Activated CD4-positive, alpha-beta T cell treated with anti-CD3 and anti-CD28 coated beads, Interleukin-2, amount 50 U/mL, for 48 hours (primary cell): ENCODE measurements at regions not wholly inside any gene's neighbourhood (a gene's known extent, or its start where the extent isn't known, plus 50 kb on each side); places are given as distances from the start of the nearest gene placed in this dataset.
"Not testable (repeated sequence)": the region's sequence is repeated elsewhere in the genome, so short reads cannot be mapped to it uniquely, and the experiment has no call there.

Source experiments
- DNase-seq, 2 experiments: peaks; one replicate each; pipeline ENCODE4 v3.0.0-alpha.2; 2020

DNA sequence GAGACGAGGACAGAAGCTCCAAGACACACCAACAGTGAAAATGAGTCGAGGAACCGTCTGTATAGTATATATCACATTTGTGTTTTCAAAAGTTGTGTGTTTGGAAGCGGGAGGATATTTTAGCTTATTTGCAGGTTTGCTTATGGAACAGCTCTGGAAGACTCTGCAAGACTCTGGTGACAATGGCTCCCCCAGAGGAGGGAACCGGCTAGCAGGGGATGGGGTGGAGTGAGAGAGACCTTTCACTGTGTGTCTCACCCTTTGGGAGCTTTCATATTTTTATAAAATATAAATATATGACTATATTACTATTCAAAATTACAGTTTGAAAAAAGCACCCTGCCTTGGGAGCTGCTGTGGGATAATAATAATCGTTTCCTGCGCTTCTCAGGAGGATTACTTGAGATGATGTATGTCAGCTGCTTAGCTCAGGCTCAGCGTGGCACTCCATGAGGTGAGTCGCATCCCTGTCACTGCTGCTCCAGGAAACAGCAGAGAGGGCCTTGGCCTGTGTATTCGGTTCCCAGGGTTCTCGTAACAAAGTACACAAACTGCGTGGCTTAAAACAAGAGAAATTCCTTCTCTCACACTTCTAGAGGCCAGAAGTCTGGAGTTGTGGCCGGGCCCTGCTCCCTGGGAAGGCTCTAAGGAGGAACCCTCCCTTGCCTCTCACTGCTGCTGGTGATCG is 183.9 kb downstream of the FAM43A start:
- no peak for DNase-seq

DNA sequence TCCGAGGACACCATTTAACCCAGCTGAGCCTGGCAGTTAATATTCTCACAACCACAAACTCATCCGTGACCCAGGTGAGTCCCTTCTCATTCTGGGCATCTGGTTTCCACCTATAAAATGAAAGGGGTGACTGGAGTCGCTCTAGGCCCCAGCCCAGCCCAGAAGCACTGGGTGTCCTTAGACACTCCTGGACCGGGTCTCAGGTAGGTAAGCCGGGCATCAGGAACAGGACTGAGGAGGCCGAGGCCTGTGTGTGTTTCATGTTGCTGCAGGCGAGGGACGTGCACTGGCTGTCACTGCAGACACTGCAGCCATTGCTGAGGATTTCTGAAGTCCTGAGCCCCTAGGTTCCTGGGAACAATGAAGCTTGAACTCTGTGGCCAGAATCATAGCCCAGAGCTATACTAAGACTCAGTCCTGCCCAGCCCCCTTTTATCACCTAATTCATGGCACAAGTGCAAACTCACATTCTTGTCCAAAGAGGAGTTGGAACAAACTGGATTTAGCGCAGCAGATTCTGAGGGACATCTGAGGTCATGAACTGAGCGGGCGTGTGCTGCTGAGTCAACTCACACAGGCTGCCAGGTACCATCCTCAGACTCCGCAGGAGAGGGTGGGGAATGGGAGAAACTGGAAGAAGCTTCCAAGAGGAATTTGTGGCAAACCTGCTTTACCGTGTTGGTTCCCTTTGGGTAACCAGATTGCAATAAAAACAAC is 184.9 kb downstream of the FAM43A start:
- DNase-seq: no peak

DNA sequence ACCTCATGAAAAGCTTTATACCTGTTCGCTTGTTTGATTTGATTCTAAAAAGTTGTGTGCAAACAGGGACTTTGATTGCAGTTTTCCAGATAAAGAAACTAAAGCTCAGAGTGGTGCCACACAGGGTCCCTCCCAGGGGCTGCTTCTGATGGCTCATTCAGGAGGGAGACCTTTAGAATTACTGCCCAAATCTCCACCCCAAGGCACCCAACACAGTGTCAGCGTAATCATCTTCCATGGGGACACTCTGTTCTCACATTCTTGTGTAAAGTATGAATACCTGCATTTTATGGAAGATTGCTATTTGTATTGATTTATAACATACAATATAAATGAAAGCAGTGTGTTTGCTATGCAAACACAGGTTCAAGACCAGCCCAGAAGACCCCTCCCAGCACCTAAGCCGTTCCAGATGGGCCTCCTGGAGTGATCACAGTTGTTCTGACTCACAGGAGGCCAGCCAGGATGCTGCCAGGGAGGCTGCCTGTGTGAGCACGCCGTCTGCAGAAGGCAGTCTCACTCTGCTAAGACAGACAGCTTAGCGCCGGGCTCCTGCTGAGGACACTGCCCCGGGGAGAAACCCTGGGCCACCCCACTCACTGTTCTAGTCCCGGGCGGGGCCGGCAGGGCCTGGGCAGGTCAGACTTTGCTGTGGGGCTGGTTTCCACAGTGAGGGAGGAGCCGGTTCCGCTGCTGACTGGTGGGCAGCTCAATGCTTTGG is 185.6 kb downstream of the FAM43A start:
- no peak for DNase-seq

DNA sequence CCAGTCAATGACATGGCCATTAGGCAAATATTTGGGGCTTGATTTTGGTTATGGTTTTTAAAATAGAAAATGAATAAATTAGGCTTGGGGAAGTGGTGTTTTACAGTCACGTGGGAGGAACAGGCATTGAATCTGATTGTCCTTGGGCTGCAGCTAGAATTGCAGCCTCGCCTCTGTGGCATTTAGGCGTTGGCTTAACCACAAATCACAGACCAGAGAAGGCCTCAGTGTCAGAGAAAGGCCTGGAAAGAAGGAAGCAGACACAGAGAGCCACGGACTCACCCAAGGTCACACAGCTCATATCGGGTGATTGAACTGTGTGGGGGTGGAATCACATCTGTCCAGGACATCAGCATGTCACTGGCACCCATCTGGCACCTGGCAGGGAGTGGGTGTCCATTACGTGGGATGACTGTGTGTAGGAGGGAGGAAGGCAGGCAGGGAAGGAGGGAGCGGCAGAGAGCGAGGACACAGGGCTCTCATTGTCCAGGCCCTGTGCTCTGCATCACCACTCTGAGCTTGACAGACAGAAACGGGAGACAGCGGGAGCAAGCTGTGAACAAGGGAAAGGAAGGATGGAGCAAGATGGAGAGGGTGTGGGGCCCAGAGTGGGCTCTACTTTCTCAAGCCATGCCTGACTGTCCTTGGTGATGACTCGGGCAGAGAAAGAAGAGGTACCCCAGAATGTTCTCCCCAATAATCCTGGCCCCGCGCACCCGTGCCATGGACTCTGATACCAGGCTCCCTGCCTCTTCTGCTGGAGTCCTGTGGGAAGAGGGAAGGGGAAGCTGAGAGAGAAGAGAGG is 186.4 kb downstream of the FAM43A start:
- DNase-seq: no peak

DNA sequence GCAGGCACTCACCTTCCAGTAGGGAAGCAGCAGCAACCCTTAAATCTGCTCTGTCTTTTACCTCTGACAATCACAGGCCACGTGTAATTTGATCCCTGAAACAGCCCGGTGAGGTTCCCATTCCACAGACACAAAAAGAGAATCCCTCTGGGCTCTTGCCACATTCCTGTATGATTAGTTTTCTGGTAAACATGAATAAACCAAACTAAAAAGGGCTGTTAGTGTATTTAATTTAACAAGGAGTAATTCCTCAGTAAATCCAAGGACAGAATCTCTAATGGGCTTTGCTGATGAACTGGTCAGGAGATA is 186.9 kb downstream of the FAM43A start:
- no peak for DNase-seq

DNA sequence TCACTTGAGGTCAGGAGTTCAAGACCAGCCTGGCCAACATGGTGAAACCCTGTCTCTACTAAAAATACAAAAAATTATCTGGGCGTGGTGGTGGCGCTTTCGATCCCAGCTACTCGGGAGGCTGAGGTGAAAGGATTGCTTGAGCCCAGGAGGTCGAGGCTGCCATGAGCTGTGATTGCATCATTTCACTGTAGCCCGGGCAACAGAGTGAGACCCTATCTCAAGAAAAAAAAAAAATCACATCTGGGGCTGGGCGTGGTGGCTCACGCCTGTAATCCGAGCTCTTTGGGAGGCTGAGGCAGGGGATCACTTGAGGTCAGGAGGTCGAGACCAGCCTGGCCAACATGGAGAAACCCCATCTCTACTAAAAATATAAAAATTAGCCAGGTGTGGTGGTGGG is 187.8 kb downstream of the FAM43A start:
- DNase-seq: not testable (repeated sequence)

DNA sequence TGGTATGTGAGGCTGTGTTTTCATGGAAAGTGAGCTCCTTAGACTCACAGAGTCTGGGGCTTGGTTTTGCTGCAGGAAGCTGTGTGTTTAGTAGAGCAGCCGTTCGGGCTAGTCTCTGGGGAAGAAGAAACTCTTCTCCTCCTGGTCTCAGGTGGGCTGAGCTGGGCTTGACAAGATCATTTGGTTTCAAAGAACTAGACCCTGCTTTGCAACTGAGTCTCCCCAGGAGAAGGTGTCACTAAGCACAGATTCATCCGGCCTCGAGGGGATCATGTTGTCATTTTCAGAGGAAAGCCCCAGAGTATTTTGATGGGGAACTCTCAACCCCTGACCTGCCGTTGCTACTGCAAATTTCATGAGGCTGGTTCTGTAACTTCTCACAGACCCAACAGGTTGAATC is 188.5 kb downstream of the FAM43A start:
- DNase-seq: no peak

DNA sequence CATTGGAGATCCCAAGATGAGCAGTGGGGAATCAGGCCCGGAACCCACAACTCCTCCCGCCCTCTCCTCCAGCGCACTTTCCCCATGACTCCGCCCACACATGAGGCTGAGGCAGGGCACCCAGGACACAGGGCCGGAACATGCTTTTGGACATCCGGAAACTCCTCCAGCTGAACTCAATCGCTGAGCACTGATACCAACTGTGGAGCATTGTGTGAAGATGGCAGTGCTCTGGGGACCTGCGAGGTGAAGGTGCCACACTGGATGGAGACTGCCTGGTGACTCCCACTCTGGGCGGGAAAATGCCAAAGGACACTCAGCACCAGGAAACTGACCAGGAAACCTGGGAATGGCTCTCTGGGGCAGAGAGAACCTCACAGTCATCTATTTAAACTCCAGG is 189.1 kb downstream of the FAM43A start:
- DNase-seq: no peak

DNA sequence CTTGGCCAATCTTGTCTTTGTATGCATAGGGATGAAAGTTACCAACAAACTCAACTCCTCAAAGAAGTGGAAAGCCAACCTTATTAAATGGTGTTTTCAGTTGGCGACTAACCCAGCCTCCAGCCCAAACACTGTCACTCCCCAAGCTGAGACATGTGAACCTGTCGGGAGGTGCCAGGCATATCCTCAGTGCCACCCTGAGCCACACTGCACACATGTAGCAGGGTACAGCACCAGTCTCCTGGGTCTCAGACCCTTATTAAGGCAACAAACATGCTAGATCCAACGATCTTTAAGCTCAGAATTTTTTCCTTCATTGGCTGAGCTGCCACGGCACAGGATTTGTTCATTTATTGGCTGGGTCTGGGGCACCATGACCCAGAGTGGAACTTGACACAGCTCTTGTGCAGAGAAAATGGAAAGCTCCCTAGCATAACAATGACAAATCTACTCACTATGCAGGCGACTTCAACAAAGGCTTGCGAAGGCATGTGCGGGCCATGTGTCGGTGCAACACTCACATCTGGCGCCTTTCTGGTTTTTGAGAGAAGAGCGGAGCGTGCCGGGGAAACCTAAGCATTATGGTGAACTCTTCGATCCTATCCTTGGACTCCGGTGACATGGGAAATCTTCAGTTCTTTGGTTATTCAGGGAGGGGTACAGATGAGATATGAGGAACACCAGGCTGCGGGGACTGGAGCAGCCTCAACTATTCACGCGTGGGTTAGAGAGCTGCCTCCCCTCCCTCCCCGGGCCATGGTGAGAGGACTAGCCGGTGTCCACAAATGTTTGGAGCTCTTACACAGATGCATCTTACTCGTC is 190.1 kb downstream of the FAM43A start:
- DNase-seq: no peak

DNA sequence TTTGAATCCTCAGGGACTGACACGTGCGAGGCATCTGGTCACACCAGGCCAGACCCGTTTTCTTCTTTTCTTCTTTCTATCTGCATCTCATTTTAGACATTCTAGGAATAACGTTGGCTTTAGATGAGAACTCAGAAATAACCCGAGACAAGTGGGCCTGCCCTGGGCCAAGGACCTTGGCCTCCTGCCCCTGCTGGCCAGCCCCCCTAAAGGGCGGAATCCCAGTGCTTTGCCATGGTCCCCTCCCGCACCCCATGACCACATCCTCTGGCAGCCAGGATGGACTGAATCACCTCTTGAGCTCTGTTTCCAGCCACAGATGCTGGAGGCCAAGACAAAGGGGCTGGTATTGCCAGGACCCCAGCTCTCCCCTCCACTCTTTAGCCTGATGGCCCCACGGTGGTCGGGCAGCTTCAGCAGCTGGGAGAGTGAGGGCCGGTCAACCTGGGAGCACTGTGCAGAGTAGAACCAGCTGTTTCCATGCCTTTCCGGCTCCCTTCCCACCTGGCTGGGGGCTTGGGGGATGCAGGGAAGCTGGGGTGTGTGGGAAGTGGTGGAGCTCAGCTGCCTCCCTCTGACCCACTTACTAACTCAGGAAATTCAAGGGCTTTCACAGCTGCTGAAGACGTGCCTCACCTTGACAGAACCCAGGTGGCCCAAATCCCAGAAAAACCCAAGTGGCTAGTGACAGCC is 190.9 kb downstream of the FAM43A start:
- DNase-seq: no peak

DNA sequence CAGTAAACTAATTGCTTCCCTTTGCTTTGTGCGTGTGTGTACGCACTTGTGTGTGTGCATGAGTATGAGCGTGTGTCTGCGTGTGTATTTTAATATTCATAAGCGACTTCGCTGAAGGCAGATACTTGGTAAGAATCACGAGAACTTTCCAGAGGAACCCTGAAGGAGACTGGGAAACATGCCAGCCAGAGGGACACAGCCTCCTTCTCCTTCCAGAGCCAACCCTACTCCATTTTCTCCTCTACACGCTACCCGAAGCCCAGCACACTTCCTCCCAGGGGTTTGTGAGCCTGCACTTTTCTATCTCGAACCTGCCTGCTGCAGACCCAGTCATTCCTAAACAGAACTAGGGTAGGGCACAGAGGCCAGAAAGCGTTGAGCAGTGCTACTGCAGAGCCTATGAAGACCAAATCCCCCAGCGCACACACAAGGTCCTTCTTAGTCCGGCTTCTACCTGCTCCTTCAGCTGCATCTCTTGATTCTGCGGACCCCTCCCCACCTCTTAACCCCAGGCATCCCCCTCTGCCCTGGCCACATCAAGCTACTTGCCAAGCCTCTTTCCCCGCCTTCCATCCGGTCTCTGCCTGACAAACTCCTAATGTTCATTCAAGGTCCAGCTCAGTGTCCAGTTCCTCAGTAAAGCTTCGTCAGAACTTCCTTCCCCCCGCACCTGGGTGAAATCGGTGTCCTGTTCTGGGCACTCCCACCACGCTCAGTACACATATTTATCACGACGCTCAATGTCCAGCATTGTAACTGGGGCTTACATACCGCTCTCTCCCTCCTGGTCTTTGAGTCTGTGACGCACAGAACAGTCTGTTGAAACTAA is 191.8 kb downstream of the FAM43A start:
- DNase-seq: no peak

DNA sequence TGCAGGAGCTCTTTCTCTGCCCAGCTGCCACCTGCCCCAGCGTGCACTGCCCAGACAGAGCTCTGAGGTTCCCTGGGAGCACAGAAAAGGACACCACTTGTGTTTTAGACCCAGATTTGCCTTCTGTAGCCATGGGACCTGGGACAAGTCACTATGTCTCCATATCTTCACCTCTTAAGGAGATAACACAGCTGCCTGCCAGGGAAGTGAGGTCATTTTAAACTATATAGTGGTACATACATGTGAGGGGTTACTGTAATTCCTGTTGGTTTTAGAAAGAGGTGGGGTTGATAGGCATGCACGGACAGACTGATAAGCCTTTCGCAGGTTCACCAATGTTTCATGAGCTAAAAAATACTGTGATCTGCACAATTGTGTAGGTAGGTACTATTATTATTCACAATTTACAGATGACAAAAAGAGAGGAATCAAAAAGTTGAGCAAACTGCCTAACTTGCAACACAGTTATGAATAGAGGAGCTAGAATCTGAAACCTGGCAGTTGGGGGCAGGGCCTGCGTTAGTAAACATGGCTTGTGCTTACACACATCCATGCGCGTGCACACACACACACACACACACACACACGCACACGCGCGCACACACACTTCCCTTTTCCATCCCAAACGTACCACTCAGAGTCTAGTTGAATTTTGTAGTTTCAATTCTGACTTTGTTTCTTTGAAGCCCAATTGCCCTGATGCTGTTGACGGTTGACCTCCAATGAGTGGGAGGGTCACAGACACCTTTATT is 193.6 kb downstream of the FAM43A start:
- no peak for DNase-seq

DNA sequence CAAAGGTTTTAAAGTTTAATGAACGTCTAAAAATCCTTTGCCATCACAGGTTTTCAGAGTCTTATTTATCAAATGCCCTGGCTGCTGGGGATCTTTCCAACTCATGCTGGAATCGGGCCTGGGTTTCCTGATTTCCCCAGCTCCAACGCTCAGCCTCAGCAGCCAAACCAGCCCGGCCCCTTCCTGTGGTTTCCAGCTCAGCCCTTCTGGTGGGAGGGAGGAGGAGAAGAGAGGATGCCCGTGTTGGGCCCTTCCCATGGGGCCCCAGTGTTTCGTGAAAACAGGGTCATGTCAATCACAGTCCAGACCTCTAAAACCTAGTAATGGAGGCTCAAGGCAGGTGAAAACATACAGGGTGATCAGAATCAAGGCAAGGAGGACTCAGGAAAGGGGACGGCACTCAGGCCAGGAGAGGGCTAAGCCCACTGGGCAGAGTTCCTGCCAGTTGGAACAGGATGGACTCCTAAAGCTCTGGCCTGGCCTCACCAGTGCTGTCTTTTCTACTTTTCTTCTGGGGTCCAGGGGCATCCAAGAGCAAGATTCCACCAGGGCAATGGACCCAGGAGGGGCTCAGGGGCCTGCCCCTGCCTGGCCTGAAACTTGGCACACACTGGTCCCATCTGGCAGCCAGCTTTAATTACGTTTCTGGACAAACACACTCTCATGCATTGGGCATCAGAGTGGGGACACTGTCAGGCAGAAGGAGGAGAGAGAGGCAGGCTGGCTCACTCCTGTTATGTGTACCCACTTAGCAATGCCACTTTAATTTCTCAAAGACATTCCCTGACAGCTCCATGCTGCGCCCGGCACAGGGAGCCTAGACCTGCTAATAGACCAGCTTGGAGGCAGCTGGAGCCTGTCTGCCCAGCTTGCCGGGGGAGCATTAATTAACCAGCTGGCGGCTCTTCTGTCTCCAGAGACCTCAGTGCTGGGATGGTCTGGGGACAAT is 194.6 kb downstream of the FAM43A start:
- DNase-seq: no peak

DNA sequence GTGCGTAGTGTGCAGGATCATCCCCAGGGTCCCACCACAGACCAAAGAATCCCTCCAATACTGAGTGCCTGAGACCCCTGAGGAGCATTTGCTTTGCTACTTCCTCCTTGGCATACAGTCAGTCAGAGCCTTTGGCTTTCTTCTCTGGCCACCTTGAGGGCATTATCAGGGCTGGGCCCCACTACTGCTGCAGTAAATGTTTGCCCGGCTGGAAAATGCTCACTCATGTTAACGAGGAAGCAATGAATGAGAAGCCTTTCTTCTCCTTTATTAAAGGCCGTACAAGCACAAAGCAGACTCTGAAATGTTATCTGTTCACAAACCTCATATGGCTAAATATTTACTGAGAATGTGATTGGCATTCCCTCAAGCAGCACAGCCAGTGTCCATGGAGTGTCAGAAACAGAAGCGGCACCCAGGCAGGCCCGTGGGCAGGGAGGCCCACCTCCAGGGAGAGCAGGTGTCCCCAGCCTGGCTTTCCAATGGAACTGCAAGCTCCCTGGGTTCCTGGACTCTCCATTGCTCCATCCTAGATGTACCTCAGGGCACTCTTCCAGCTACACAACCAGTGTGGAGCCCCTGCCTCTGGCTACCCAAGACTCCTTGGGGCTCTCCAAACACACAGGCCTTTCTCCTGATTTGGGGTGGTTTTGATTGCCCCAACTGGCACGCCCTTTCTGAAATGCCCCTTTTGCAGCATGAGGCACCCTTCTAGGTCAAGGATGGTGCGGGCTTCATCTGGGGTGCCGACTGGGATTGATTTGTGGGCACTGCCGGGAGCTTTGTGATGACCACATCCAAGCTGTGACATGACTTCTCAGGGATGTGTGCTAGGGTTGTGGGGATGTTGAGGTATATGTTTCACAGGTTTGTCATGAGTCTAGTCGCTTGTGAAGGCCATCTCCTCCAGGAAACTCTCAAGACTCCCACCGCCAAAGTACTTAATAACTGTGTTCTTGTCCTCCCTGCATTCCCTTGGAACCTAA is 195.6 kb downstream of the FAM43A start:
- no peak for DNase-seq

DNA sequence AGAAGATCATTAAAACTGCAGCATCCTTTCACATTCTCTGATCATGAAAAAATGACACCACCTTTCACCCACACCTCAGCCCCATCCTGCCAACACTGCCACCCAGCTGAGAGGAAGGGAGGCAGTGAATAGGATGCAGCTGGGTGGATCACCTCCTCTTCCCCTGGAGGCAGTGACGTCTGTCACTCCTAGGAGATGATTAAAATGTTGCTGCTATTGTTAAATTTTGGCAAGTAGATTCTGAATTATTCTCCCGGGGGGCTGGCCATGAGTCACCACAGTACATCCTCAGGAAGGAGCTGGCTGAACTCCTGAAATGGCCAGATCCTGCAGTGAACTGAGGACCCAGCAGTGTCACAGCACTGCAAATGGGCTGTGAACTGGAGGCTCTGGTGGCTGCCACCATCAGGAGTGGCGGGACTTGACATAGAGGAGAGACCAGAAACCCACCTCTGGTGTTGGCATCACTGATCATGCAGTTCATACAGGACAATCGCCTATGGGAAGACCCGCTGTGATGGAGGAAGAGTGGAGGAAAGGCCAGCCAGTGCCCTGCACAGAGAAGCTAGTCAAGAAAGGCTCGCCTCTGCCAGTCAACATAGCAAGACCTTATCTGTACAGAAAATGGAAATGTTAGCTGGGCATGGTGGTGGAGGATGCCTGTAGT is 199.1 kb downstream of the FAM43A start:
- no peak for DNase-seq

DNA sequence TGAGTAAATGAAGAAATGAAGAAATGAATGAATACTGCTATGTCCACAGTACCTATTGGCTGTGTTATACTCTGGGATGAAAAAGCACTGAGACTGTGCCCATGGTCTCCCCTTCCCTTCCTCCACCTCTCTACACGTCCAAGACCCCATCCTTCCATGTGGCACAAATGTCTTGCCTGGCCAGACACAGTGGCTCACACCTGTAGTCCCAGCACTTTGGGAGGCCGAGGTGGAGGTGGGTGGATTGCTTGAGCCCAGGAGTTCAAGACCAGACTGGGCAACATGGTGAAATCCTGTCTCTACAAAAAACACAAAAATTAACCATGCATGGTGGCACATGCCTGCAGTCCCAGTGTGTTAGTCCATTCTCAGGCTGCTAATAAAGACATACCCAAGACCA is 200.1 kb downstream of the FAM43A start:
- no peak for DNase-seq

DNA sequence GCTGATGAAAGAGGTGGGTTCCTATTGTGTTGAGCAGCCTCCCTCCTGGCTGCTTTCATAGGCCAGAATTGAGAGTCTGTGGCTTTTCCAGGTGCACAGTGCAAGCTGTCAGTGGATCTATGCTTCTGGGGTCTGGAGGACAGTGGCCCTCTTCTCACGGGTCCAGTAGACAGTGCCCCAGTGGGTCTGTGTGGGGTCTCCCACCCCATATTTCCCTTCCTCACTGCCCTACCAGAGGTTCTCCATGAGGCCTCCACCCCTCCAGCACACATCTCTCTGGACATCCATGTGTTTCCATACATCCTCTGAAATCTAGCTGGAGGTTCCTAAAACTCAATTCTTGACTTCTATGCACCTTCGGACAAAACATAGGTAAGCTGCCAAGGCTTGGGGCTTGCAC is 201.2 kb downstream of the FAM43A start:
- DNase-seq: no peak
